OCI-LY1 (cell line): ENCODE measurements at regions not wholly inside any gene's neighbourhood (a gene's known extent, or its start where the extent isn't known, plus 50 kb on each side); places are given as distances from the start of the nearest gene placed in this dataset.

Source experiments
- EZH2 ChIP-seq: fragments of 200-600 bp; sonication (generic), shearing (Covaris generic); IDR thresholded peaks from 2 replicates; pipeline ENCODE4 v1.8.0; 2017; ENCODE audit warnings: borderline replicate concordance, mixed run types, mild to moderate bottlenecking, antibody characterized with exemption, low read length, moderate library complexity, mixed read lengths
- TF ChIP-seq, protein P1 (sequence below): fragments of 200-600 bp; sonication (generic), shearing (Covaris generic); IDR thresholded peaks from 2 replicates; pipeline ENCODE4 v1.5.1; 2017; ENCODE audit warnings: mild to moderate bottlenecking, antibody characterized with exemption, low read length, moderate library complexity, mixed read lengths

GRCh38 chr7:4575254-4575653 is 106.8 kb upstream of the FOXK1 start:
- TF ChIP-seq, protein P1, sequence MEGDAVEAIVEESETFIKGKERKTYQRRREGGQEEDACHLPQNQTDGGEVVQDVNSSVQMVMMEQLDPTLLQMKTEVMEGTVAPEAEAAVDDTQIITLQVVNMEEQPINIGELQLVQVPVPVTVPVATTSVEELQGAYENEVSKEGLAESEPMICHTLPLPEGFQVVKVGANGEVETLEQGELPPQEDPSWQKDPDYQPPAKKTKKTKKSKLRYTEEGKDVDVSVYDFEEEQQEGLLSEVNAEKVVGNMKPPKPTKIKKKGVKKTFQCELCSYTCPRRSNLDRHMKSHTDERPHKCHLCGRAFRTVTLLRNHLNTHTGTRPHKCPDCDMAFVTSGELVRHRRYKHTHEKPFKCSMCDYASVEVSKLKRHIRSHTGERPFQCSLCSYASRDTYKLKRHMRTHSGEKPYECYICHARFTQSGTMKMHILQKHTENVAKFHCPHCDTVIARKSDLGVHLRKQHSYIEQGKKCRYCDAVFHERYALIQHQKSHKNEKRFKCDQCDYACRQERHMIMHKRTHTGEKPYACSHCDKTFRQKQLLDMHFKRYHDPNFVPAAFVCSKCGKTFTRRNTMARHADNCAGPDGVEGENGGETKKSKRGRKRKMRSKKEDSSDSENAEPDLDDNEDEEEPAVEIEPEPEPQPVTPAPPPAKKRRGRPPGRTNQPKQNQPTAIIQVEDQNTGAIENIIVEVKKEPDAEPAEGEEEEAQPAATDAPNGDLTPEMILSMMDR, result no peak
- no peak for TF ChIP-seq EZH2
